Panc1 (cell line): ENCODE measurements at regions not wholly inside any gene's neighbourhood (a gene's known extent, or its start where the extent isn't known, plus 50 kb on each side); places are given as distances from the start of the nearest gene placed in this dataset.

Experiments
- ATAC-seq: fragments of 200-7000 bp; cut with Tn5 transposase; 2 replicates; pipeline ENCODE4 v1.9.1; 2020; ENCODE audit warnings: mild to moderate bottlenecking, moderate library complexity
- BruUV-seq: library from RNA; stranded (reverse); fragments of 400-500 nt; replicated peaks from 2 replicates; lab custom pipeline; 2021; lab: Mats Ljungman, UMichigan
- CTCF ChIA-PET: fragments of 300-600 bp; sonication (Branson Sonifier 250); formaldehyde crosslinking; loops from one replicate; lab custom pipeline; 2022; ENCODE audit warnings: antibody characterized with exemption; lab: Charles Lee
- POLR2A ChIA-PET: fragments of 300-600 bp; sonication (Branson Sonifier 250); formaldehyde crosslinking; loops from one replicate; lab custom pipeline; 2022; ENCODE audit warnings: antibody characterized with exemption; lab: Charles Lee
- DNase-seq: peaks from one replicate; pipeline ENCODE4 v3.0.0-alpha.2; 2010; ENCODE audit warnings: low read depth, low spot score
- H3K27ac ChIP-seq: 2 replicates; pipeline ENCODE4 v1.5.1; 2011; ENCODE audit warnings: mild to moderate bottlenecking, low read length, inconsistent platforms
- H3K27me3 ChIP-seq: fragments of 200-500 bp; sonication (Bioruptor generic); 2 replicates; pipeline ENCODE4 v1.6.0; 2014; ENCODE audit warnings: low read length, inconsistent platforms; ENCODE audit not compliant: control insufficient read depth, insufficient read depth
- H3K36me3 ChIP-seq: fragments of 200-500 bp; sonication (Bioruptor generic); 2 replicates; pipeline ENCODE4 v1.5.1; 2014; ENCODE audit warnings: inconsistent platforms, mild to moderate bottlenecking, low read length, moderate library complexity; ENCODE audit not compliant: control insufficient read depth, insufficient read depth
- H3K4me1 ChIP-seq: 2 replicates; pipeline ENCODE4 v1.5.1; 2011; ENCODE audit warnings: inconsistent platforms, mild to moderate bottlenecking, low read length, moderate library complexity; ENCODE audit not compliant: control insufficient read depth, insufficient read depth
- H3K4me3 ChIP-seq, 2 experiments: 2 replicates each; pipeline ENCODE4 v1.5.1; 2011 to 2012; ENCODE audit warnings: low read depth in 2 of 2, low read length in 2 of 2, mild to moderate bottlenecking in 2 of 2, inconsistent platforms in 1 of 2, moderate library complexity in 1 of 2
- H3K9me3 ChIP-seq: fragments of 200-500 bp; sonication (Bioruptor generic); 2 replicates; pipeline ENCODE4 v1.5.1; 2014; ENCODE audit warnings: low read depth, mild to moderate bottlenecking, inconsistent platforms, low read length, moderate library complexity; ENCODE audit not compliant: control insufficient read depth, insufficient read depth
- POLR2AphosphoS5 ChIP-seq: IDR thresholded peaks from 2 replicates; pipeline ENCODE4 v1.6.1; 2012; ENCODE audit warnings: mild to moderate bottlenecking, low read depth, low read length, moderate library complexity
- SIN3A ChIP-seq: IDR thresholded peaks from 2 replicates; pipeline ENCODE4 v1.6.1; 2012; ENCODE audit warnings: low read depth, mild to moderate bottlenecking, low read length, moderate library complexity, borderline replicate concordance; ENCODE audit not compliant: insufficient read depth
- TCF7L2 ChIP-seq: IDR thresholded peaks from 2 replicates; pipeline ENCODE4 v1.6.1; 2011; ENCODE audit warnings: mild to moderate bottlenecking, low read depth, low read length, inconsistent platforms
- in situ Hi-C: cut with HindIII; loops from 2 replicates; pipeline ENCODE4 v1.10.0; 2016; ENCODE audit warnings: low sequenced_read_pairs, low pct_unique_long_range_greater_than_20kb
- intact Hi-C: fragments of 100-400 bp; cut with micrococcal nuclease; formaldehyde crosslinking; loops from one replicate; pipeline ENCODE4 v1.10.0; 2022; ENCODE audit not compliant: unreplicated experiment
- TF ChIP-seq, protein P1 (sequence below): fragments of 450-650 bp; IDR thresholded peaks from 2 replicates; pipeline ENCODE4 v1.5.1; 2017; ENCODE audit warnings: mild to moderate bottlenecking
- TF ChIP-seq, protein P2 (sequence below), 2 experiments: IDR thresholded peaks; 2 replicates each; pipeline ENCODE4 v1.6.1; 2011 to 2012; ENCODE audit warnings: low read depth in 2 of 2, control low read depth in 1 of 2, low read length in 1 of 2, mild to moderate bottlenecking in 1 of 2, moderate library complexity in 1 of 2; ENCODE audit not compliant: insufficient read depth in 1 of 2

DNA sequence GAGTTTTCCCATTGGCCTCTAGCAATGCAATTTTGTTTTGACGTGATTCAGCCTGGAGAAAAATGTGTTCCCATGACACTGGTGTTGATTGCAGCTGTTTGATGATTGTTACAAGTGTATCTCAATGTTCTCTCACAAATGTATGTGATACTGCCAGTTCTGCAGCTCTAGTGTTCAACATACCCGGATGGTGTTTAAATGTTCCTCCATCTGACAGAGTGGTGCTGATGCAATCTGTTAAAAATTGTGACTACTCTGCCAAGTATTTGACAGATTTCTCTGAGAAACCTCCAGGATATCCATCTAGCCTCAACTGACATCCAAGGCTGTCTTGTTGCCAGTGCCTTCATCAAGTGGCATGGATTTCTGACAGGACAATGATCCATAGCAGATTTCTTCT lies 657.2 kb upstream of the DIAPH2 start:
- Histone ChIP-seq H3K4me1 (no peaks in the 10 kb centered on the region), H3K9me3 (no peaks in the 10 kb centered on the region), H3K27me3 (no peaks in the 10 kb centered on the region), H3K4me3 (no peak overlapping the region), H3K36me3 (no peaks in the 10 kb centered on the region), H3K27ac (no peak overlapping the region)
- ATAC-seq (no peak), DNase-seq (no peak)
- TF ChIP-seq, protein P1, sequence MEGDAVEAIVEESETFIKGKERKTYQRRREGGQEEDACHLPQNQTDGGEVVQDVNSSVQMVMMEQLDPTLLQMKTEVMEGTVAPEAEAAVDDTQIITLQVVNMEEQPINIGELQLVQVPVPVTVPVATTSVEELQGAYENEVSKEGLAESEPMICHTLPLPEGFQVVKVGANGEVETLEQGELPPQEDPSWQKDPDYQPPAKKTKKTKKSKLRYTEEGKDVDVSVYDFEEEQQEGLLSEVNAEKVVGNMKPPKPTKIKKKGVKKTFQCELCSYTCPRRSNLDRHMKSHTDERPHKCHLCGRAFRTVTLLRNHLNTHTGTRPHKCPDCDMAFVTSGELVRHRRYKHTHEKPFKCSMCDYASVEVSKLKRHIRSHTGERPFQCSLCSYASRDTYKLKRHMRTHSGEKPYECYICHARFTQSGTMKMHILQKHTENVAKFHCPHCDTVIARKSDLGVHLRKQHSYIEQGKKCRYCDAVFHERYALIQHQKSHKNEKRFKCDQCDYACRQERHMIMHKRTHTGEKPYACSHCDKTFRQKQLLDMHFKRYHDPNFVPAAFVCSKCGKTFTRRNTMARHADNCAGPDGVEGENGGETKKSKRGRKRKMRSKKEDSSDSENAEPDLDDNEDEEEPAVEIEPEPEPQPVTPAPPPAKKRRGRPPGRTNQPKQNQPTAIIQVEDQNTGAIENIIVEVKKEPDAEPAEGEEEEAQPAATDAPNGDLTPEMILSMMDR: no peak
- TF ChIP-seq, protein P2, sequence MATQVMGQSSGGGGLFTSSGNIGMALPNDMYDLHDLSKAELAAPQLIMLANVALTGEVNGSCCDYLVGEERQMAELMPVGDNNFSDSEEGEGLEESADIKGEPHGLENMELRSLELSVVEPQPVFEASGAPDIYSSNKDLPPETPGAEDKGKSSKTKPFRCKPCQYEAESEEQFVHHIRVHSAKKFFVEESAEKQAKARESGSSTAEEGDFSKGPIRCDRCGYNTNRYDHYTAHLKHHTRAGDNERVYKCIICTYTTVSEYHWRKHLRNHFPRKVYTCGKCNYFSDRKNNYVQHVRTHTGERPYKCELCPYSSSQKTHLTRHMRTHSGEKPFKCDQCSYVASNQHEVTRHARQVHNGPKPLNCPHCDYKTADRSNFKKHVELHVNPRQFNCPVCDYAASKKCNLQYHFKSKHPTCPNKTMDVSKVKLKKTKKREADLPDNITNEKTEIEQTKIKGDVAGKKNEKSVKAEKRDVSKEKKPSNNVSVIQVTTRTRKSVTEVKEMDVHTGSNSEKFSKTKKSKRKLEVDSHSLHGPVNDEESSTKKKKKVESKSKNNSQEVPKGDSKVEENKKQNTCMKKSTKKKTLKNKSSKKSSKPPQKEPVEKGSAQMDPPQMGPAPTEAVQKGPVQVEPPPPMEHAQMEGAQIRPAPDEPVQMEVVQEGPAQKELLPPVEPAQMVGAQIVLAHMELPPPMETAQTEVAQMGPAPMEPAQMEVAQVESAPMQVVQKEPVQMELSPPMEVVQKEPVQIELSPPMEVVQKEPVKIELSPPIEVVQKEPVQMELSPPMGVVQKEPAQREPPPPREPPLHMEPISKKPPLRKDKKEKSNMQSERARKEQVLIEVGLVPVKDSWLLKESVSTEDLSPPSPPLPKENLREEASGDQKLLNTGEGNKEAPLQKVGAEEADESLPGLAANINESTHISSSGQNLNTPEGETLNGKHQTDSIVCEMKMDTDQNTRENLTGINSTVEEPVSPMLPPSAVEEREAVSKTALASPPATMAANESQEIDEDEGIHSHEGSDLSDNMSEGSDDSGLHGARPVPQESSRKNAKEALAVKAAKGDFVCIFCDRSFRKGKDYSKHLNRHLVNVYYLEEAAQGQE (IDR thresholded peaks at IDR 0.05; ENCODE audit: insufficient read depth in 1 of 2, low read depth in 2 of 2, low read length in 1 of 2): no peak
- in situ Hi-C loops (no loop called here), intact Hi-C loops (no loop called here)
- no TSS peak for BruUV-seq
- ChIA-PET CTCF (no interaction called here), POLR2A (no interaction called here)

DNA sequence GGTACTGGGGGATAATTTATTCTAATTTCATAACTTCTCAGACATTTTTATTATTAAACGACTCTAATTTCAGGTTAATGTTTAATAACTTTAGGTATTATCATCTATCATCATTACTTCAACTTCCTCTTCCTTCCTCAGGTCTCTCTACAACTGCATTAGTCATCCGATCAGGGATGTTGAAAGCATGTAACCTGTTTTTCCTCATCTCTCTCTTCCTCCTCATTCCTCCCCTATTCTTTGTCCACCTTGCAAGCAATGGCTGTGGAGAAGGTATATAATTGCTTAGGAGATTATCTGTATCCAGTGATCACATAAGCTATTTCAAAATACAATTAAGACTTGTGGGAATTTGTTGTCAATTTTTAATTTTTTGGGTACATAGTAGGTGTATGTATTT lies 632.6 kb upstream of the DIAPH2 start:
- no peak for ATAC-seq

More for the DNA sequence above, 632.6 kb upstream of the DIAPH2 start:
- Histone ChIP-seq H3K27me3 (no peaks in the 10 kb centered on the region), H3K27ac (no peak overlapping the region), H3K4me1 (no peaks in the 10 kb centered on the region), H3K36me3 (no peaks in the 10 kb centered on the region), H3K4me3 (no peak overlapping the region), H3K9me3 (no peaks in the 10 kb centered on the region)
- in situ Hi-C loops: no loop called here
- TF ChIP-seq, protein P2 (IDR thresholded peaks at IDR 0.05; ENCODE audit: insufficient read depth in 1 of 2, low read depth in 2 of 2, low read length in 1 of 2): no peak
- TF ChIP-seq TCF7L2 (no peak), POLR2AphosphoS5 (no peak), SIN3A (no peak)
- TF ChIP-seq, protein P1: no peak
- intact Hi-C loops: no loop called here
- ChIA-PET POLR2A (no interaction called here), CTCF (no interaction called here)
- no TSS peak for BruUV-seq
- no peak for DNase-seq
